Thyroid gland (tissue), 4 donors: ENCODE measurements at regions not wholly inside any gene's neighbourhood (a gene's known extent, or its start where the extent isn't known, plus 50 kb on each side); places are given as distances from the start of the nearest gene placed in this dataset.

Experiments used
- CTCF ChIP-seq, 6 experiments: fragments of 200-600 bp in 3 of 6; fragments of 450-650 bp in 3 of 6; sonication (generic) in 3 of 6; IDR thresholded peaks; one replicate each; pipeline ENCODE4 v1.5.1; 2016 to 2019; ENCODE audit warnings: antibody characterized with exemption in 6 of 6, mild to moderate bottlenecking in 2 of 6, inconsistent platforms in 1 of 6, moderate library complexity in 1 of 6
- POLR2A ChIP-seq, 2 donors: fragments of 450-650 bp; IDR thresholded peaks; one replicate each; pipeline ENCODE4 v1.6.1; 2017; ENCODE audit warnings: antibody characterized with exemption in 2 of 2, mild to moderate bottlenecking in 2 of 2, moderate library complexity in 1 of 2

DNA sequence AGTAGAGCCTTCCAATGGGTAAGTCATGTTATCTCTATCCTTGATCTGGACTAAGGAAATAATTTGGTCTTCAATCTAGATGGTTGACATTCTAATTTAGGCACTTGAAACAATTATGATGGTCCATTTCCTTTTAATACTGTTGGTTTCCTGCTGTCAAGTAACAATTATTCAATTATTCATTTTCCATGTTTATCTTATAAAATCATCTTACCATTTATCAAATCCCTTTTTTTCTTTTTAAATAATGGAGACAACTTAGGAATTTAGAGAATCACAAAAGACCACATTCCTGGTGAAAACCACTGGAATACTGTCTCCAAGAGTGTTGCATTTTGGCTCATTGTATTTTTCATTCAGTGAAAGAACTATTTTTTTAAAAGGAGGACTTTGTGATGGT lies 148.7 kb upstream of the CTSO start:
- TF ChIP-seq CTCF (IDR thresholded peaks at IDR 0.05) (no peak), POLR2A (IDR thresholded peaks at IDR 0.05) (no peak)
